Neuronal stem cell (in vitro differentiated cells): ENCODE measurements at regions not wholly inside any gene's neighbourhood (a gene's known extent, or its start where the extent isn't known, plus 50 kb on each side); places are given as distances from the start of the nearest gene placed in this dataset.

Experiments used
- DNase-seq: peaks from one replicate; pipeline ENCODE4 v3.0.0-alpha.2; 2013; ENCODE audit warnings: low spot score
- H2AFZ ChIP-seq: one replicate; pipeline ENCODE4 v1.6.1; 2013; ENCODE audit warnings: mild to moderate bottlenecking, low read length, inconsistent platforms
- H2AK5ac ChIP-seq: 2 replicates; pipeline ENCODE4 v1.6.1; 2013; ENCODE audit warnings: low read depth, mild to moderate bottlenecking, inconsistent platforms, low read length, moderate library complexity, mixed read lengths
- H2BK120ac ChIP-seq: 2 replicates; pipeline ENCODE4 v1.6.1; 2013; ENCODE audit warnings: low read depth, mild to moderate bottlenecking, inconsistent platforms, low read length, moderate library complexity, mixed read lengths
- H2BK12ac ChIP-seq: one replicate; pipeline ENCODE4 v1.6.1; 2013; ENCODE audit warnings: low read length, inconsistent platforms
- H2BK15ac ChIP-seq: 2 replicates; pipeline ENCODE4 v1.6.1; 2013; ENCODE audit warnings: mild to moderate bottlenecking, low read length, inconsistent platforms, mixed read lengths
- H2BK5ac ChIP-seq: one replicate; pipeline ENCODE4 v1.6.1; 2013; ENCODE audit warnings: inconsistent platforms, mild to moderate bottlenecking, low read length, moderate library complexity
- H3K14ac ChIP-seq: one replicate; pipeline ENCODE4 v1.6.1; 2013; ENCODE audit warnings: low read length, inconsistent platforms
- H3K18ac ChIP-seq: 2 replicates; pipeline ENCODE4 v1.6.1; 2013; ENCODE audit warnings: low read length, inconsistent platforms
- H3K23ac ChIP-seq: 2 replicates; pipeline ENCODE4 v1.6.1; 2013; ENCODE audit warnings: low read depth, mild to moderate bottlenecking, mixed read lengths, low read length, inconsistent platforms; ENCODE audit not compliant: poor library complexity
- H3K27ac ChIP-seq: replicated peaks from 3 replicates; pipeline ENCODE4 v1.5.1; 2013; ENCODE audit warnings: low read length, inconsistent platforms
- H3K27me3 ChIP-seq, 3 experiments: 2 replicates each; pipeline ENCODE4 v1.6.1; 2013; ENCODE audit warnings: low read length in 3 of 3, mild to moderate bottlenecking in 2 of 3, inconsistent platforms in 1 of 3, low read depth in 1 of 3, mixed read lengths in 1 of 3, moderate library complexity in 1 of 3; ENCODE audit not compliant: control insufficient read depth in 3 of 3, insufficient read depth in 3 of 3
- H3K36me3 ChIP-seq, 2 donors: replicated peaks in 1 of 2; 2 replicates each; pipeline ENCODE4 v1.6.1; 2013; ENCODE audit warnings: low read length in 2 of 2; ENCODE audit not compliant: control insufficient read depth in 2 of 2, insufficient read depth in 2 of 2
- H3K4ac ChIP-seq: 2 replicates; pipeline ENCODE4 v1.6.1; 2013; ENCODE audit warnings: inconsistent platforms, mild to moderate bottlenecking, low read length, moderate library complexity
- H3K4me1 ChIP-seq, 2 donors: 1 replicate in 1 of 2; 2 replicates in 1 of 2; pipeline ENCODE4 v1.6.1; 2013; ENCODE audit warnings: low read length in 2 of 2, low read depth in 1 of 2; ENCODE audit not compliant: control insufficient read depth in 2 of 2, insufficient read depth in 1 of 2
- H3K4me2 ChIP-seq: one replicate; pipeline ENCODE4 v1.6.1; 2013; ENCODE audit warnings: mild to moderate bottlenecking, low read length, inconsistent platforms; ENCODE audit not compliant: insufficient read depth, poor library complexity, severe bottlenecking
- H3K4me3 ChIP-seq, 2 donors: 2 replicates each; pipeline ENCODE4 v1.5.1; 2013; ENCODE audit warnings: low read length in 2 of 2, mild to moderate bottlenecking in 2 of 2, inconsistent platforms in 1 of 2, moderate library complexity in 1 of 2
- H3K79me1 ChIP-seq: one replicate; pipeline ENCODE4 v1.6.1; 2013; ENCODE audit warnings: low read depth, mild to moderate bottlenecking, inconsistent platforms, low read length, moderate library complexity
- H3K9ac ChIP-seq: one replicate; pipeline ENCODE4 v1.6.1; 2013; ENCODE audit warnings: mild to moderate bottlenecking, low read depth, low read length, inconsistent platforms; ENCODE audit not compliant: poor library complexity
- H3K9me3 ChIP-seq, 2 donors: replicated peaks in 1 of 2; 2 replicates each; pipeline versions ENCODE3 to v1.6.1; 2013; ENCODE audit warnings: low read length in 2 of 2, mild to moderate bottlenecking in 2 of 2, inconsistent platforms in 1 of 2, low read depth in 1 of 2, mixed read lengths in 1 of 2, moderate library complexity in 1 of 2; ENCODE audit not compliant: control insufficient read depth in 2 of 2, insufficient read depth in 1 of 2
- H4K8ac ChIP-seq: one replicate; pipeline ENCODE4 v1.6.1; 2013; ENCODE audit warnings: low read depth, mild to moderate bottlenecking, inconsistent platforms, low read length, moderate library complexity
- H4K91ac ChIP-seq: one replicate; pipeline ENCODE4 v1.6.1; 2013; ENCODE audit warnings: low read length, low read depth, mild to moderate bottlenecking, inconsistent platforms; ENCODE audit not compliant: poor library complexity
- WGBS, 2 donors: extraction: QIAGEN DNeasy Blood & Tissue Kit; methylation state at CpG; one replicate each; pipeline ENCODE4 v1.1.7; 2013; ENCODE audit warnings: missing lambda C conversion rate in 2 of 2, mixed read lengths in 1 of 2; ENCODE audit not compliant: insufficient read length in 2 of 2, insufficient replicate concordance in 1 of 2; ENCODE audit errors: extremely low coverage in 2 of 2; 5-methylcytosine and 5-hydroxymethylcytosine counted together

DNA sequence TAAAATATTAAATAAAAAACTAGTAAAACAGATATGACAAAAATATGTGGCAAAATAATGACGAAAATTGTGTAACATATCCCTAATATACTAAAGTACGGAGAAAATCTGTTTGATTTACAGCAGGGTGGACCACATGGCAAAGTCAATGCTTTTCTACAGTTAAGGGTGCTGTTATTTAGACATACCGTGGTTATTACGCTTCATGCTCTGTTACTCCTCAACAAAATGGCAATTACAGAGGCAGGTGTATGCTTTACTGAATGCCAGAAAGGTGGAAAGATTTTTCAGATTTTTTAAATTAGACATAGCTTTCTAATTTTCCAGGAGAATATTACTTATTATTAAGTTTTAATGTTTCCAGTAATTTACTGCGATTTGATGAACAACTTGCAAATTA, 343.9 kb upstream of the DPYD start:
- no peak overlapping the region for H3K9ac ChIP-seq
- H3K4me3 ChIP-seq, result no peak overlapping the region
- no peak overlapping the region for H2BK120ac ChIP-seq
- H3K9me3 ChIP-seq, result no peaks in the 10 kb centered on the region
- no CpG with 5 or more reads among the region's 5 CpGs for WGBS, 2 donors
- H4K8ac ChIP-seq, result no peak overlapping the region
- no peak overlapping the region for H2AK5ac ChIP-seq
- no peak overlapping the region for H3K14ac ChIP-seq
- no peak overlapping the region for H2BK12ac ChIP-seq
- H3K79me1 ChIP-seq, result no peaks in the 10 kb centered on the region
- H3K18ac ChIP-seq, result no peak overlapping the region
- no peak overlapping the region for H3K27ac ChIP-seq
- DNase-seq, result no peak
- no peaks in the 10 kb centered on the region for H3K27me3 ChIP-seq
- no peak overlapping the region for H2BK5ac ChIP-seq
- H3K4ac ChIP-seq, result no peak overlapping the region
- H3K4me1 ChIP-seq, result peaks cover 2 to 7% of the 10 kb centered on the region in 2 donors
- no peaks in the 10 kb centered on the region for H3K36me3 ChIP-seq
- no peak overlapping the region for H2BK15ac ChIP-seq
- no peak overlapping the region for H4K91ac ChIP-seq
- H3K4me2 ChIP-seq, result no peak overlapping the region
- H2AFZ ChIP-seq, result no peak overlapping the region
- H3K23ac ChIP-seq, result no peak overlapping the region

DNA sequence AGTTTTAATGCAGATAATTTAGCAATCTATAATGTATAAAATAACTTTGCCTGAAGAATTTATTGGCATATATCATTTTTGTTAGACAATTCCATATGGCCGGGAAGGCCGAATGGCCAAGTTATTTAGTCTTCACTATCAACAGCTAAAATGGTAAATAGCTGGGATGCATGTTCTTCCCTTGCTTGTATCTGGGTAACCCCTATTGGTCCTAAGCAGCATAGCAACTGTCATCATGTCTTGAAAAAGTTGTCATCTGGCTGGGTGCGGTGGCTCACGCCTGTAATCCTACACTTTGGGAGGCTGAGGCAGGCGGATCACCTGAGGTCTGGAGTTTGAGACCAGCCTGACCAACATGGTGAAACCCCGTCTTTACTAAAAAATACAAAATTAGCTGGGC, 340.0 kb upstream of the DPYD start:
- no peak overlapping the region for H2BK12ac ChIP-seq
- H3K4me3 ChIP-seq, result no peak overlapping the region
- H3K9me3 ChIP-seq, result no peaks in the 10 kb centered on the region
- no peak overlapping the region for H3K4me2 ChIP-seq
- H2AK5ac ChIP-seq, result no peak overlapping the region
- H3K4ac ChIP-seq, result no peak overlapping the region
- H3K4me1 ChIP-seq, result peaks cover 2 to 7% of the 10 kb centered on the region in 2 donors
- no peak overlapping the region for H2AFZ ChIP-seq
- no peaks in the 10 kb centered on the region for H3K36me3 ChIP-seq
- no peak for DNase-seq
- H2BK5ac ChIP-seq, result no peak overlapping the region
- no peak overlapping the region for H3K23ac ChIP-seq
- no CpG with 5 or more reads among the region's 6 CpGs for WGBS, 2 donors
- no peak overlapping the region for H2BK15ac ChIP-seq
- H3K79me1 ChIP-seq, result no peaks in the 10 kb centered on the region
- no peak overlapping the region for H4K91ac ChIP-seq
- no peak overlapping the region for H2BK120ac ChIP-seq
- H3K27me3 ChIP-seq, result no peaks in the 10 kb centered on the region
- no peak overlapping the region for H3K27ac ChIP-seq
- H3K9ac ChIP-seq, result no peak overlapping the region
- H4K8ac ChIP-seq, result no peak overlapping the region
- H3K18ac ChIP-seq, result no peak overlapping the region
- no peak overlapping the region for H3K14ac ChIP-seq

DNA sequence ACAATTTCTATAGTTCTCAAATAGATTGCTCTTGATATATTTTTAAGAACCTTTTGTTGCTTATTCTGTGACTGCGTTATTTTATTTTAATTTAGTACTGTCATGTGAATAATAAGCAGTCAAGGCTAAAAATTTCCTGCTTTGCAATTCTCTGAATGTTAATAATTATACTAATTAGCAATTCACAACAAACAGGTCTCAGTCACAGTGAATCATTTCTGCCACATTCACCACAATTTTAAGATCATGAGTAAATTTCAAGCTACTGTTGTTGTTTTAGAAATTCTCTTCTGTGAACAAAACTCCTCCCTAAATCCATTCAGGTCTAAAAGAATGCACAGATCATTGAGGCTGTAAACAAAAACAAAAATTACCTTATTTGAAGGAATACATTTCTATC, 339.6 kb upstream of the DPYD start:
- H2BK120ac ChIP-seq, result no peak overlapping the region
- H3K27ac ChIP-seq, result no peak overlapping the region
- WGBS, 2 donors, result no CpG with 5 or more reads among the region's 1 CpG
- H3K27me3 ChIP-seq, result no peaks in the 10 kb centered on the region
- no peak overlapping the region for H3K4me2 ChIP-seq
- no peak overlapping the region for H2BK12ac ChIP-seq
- H3K4me1 ChIP-seq, result peaks cover 2 to 7% of the 10 kb centered on the region in 2 donors
- H4K8ac ChIP-seq, result no peak overlapping the region
- no peak overlapping the region for H3K9ac ChIP-seq
- no peak overlapping the region for H3K4me3 ChIP-seq
- no peak overlapping the region for H3K23ac ChIP-seq
- no peak overlapping the region for H4K91ac ChIP-seq
- no peak overlapping the region for H2AK5ac ChIP-seq
- no peaks in the 10 kb centered on the region for H3K36me3 ChIP-seq
- H3K18ac ChIP-seq, result no peak overlapping the region
- no peak overlapping the region for H2BK5ac ChIP-seq
- no peak overlapping the region for H2AFZ ChIP-seq
- no peak overlapping the region for H3K4ac ChIP-seq
- H3K79me1 ChIP-seq, result no peaks in the 10 kb centered on the region
- H3K9me3 ChIP-seq, result no peaks in the 10 kb centered on the region
- no peak for DNase-seq
- no peak overlapping the region for H3K14ac ChIP-seq
- no peak overlapping the region for H2BK15ac ChIP-seq

DNA sequence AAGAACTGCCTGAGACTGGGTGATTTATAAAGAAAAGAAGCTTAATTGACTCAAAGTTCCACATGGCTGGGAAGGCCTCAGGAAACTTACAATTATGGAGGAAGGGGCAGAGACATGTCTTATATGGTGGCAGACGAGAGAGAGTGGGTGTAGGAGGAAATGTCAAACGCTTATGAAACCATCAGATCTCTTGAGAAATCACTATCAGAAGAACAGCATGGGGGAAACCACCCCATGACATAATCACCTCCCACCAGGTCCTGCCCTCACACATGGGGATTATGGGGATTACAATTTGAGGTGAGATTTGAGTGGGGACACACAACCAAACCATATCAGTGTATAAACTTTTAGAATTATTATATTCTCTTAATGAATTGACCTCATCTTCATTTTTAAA, 335.9 kb upstream of the DPYD start:
- Histone ChIP-seq H3K9ac (no peak overlapping the region), H3K4me3 (no peak overlapping the region), H3K4me2 (no peak overlapping the region), H2AK5ac (no peak overlapping the region), H4K91ac (no peak overlapping the region), H2BK15ac (no peak overlapping the region), H3K36me3 (no peaks in the 10 kb centered on the region), H3K4ac (no peak overlapping the region), H4K8ac (no peak overlapping the region), H3K9me3 (peaks cover 0 to 3% of the 10 kb centered on the region in 2 donors), H3K4me1 (no peaks in the 10 kb centered on the region), H2BK5ac (no peak overlapping the region), H2BK120ac (no peak overlapping the region), H3K14ac (no peak overlapping the region), H2AFZ (no peak overlapping the region), H3K23ac (no peak overlapping the region), H3K27ac (no peak overlapping the region), H3K79me1 (no peaks in the 10 kb centered on the region), H3K27me3 (no peaks in the 10 kb centered on the region), H3K18ac (no peak overlapping the region), H2BK12ac (no peak overlapping the region)
- no peak for DNase-seq
- WGBS, 2 donors, result no CpG with 5 or more reads among the region's 2 CpGs
